MM.1S (cell line): ENCODE measurements at regions not wholly inside any gene's neighbourhood (a gene's known extent, or its start where the extent isn't known, plus 50 kb on each side); places are given as distances from the start of the nearest gene placed in this dataset.

ENCODE experiments used
- EZH2 ChIP-seq: fragments of 300-600 bp; sonication (generic); optimal IDR thresholded peaks from 2 replicates; pipeline ENCODE3; 2017; ENCODE audit warnings: low read depth, mild to moderate bottlenecking, antibody characterized with exemption, low read length, mixed read lengths
- EZH2phosphoT487 ChIP-seq: fragments of 300-600 bp; sonication (generic); IDR thresholded peaks from 2 replicates; pipeline ENCODE4 v1.6.1; 2018; ENCODE audit warnings: antibody characterized with exemption, low read length
- TF ChIP-seq, protein P1 (sequence below): fragments of 300-600 bp; sonication (generic); IDR thresholded peaks from 2 replicates; pipeline ENCODE4 v1.5.1; 2016; ENCODE audit warnings: antibody characterized with exemption, low read length, mixed read lengths

DNA sequence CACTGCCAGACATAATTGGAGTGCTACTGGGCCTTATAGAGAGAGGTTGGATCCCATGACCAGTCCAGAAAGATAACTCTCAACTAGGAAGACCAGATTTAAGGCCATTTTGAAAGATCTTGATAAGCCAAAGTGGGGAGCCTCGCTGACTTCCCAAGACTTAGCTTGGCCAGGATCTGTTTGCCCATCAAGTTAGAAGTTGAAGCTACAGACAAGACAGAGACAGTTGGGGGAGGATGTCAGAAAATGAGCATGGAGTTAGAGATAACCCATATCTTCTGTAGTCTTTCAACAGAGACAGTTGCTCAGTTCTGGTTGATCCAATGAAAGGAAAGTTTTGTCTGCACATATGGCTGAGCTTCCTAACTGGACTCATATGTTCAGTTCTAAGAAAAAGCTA lies 267.4 kb downstream of the HS3ST3A1 start:
- TF ChIP-seq EZH2phosphoT487 (no peak), EZH2 (no peak)
- TF ChIP-seq, protein P1, sequence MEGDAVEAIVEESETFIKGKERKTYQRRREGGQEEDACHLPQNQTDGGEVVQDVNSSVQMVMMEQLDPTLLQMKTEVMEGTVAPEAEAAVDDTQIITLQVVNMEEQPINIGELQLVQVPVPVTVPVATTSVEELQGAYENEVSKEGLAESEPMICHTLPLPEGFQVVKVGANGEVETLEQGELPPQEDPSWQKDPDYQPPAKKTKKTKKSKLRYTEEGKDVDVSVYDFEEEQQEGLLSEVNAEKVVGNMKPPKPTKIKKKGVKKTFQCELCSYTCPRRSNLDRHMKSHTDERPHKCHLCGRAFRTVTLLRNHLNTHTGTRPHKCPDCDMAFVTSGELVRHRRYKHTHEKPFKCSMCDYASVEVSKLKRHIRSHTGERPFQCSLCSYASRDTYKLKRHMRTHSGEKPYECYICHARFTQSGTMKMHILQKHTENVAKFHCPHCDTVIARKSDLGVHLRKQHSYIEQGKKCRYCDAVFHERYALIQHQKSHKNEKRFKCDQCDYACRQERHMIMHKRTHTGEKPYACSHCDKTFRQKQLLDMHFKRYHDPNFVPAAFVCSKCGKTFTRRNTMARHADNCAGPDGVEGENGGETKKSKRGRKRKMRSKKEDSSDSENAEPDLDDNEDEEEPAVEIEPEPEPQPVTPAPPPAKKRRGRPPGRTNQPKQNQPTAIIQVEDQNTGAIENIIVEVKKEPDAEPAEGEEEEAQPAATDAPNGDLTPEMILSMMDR = no peak
